ENCODE measurements at regions not wholly inside any gene's neighbourhood (a gene's known extent, or its start where the extent isn't known, plus 50 kb on each side); places are given as distances from the start of the nearest gene placed in this dataset.
A peak's percentile ranks its signal among the peaks of the same experiment; 100 is the strongest.

GRCh38 chr13:91134803-91135184, 212.7 kb upstream of the MIR17HG start:
- DNase-seq, result no peak
- no peaks in the 10 kb centered on the region for H3K27me3 Mint-ChIP-seq (ENCODE audit: unreplicated experiment)
- H3K4me1 Mint-ChIP-seq (ENCODE audit: low read depth, unreplicated experiment), result peaks cover 19% of the 10 kb centered on the region
- H3K36me3 Mint-ChIP-seq (ENCODE audit: unreplicated experiment), result no peaks in the 10 kb centered on the region
- H3K27ac Mint-ChIP-seq (ENCODE audit: unreplicated experiment), result no peak overlapping the region
- no peak for TF ChIP-seq CTCF (IDR thresholded peaks at IDR 0.05; ENCODE audit: partially characterized antibody, unreplicated experiment)
- peaks cover 5% of the 10 kb centered on the region for H3K9me3 Mint-ChIP-seq (ENCODE audit: unreplicated experiment)
- no peak overlapping the region for H3K4me3 Mint-ChIP-seq (ENCODE audit: unreplicated experiment)

DNA sequence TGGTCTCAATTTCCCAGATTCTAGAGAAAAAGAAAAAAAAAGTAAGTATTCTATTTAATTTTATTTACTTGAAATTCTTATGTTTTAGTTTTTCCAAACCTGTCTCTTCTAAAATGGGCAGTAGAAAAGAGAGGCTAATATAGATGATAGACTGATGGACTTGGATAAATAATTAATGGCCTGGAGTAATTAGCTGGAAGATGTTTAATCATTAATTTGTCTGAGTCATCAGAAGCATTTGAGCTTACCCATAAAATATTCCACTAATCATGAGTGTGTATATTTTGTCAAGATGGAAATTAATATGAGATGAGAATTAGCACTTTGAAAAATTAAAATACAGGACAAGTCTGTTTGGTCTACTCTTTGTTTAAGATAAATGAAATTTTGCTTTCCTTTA, 212.1 kb upstream of the MIR17HG start:
- no peak for DNase-seq
- H3K9me3 Mint-ChIP-seq (ENCODE audit: unreplicated experiment), result peaks cover 3% of the 10 kb centered on the region
- peak overlapping the region; percentile 50 for H3K4me3 Mint-ChIP-seq (ENCODE audit: unreplicated experiment)
- no peaks in the 10 kb centered on the region for H3K27me3 Mint-ChIP-seq (ENCODE audit: unreplicated experiment)
- no peaks in the 10 kb centered on the region for H3K36me3 Mint-ChIP-seq (ENCODE audit: unreplicated experiment)
- TF ChIP-seq CTCF (IDR thresholded peaks at IDR 0.05; ENCODE audit: partially characterized antibody, unreplicated experiment), result no peak
- peaks cover 19% of the 10 kb centered on the region for H3K4me1 Mint-ChIP-seq (ENCODE audit: low read depth, unreplicated experiment)
- H3K27ac Mint-ChIP-seq (ENCODE audit: unreplicated experiment), result no peak overlapping the region

GRCh38 chr13:91135968-91136367, 211.5 kb upstream of the MIR17HG start:
- H3K27ac Mint-ChIP-seq (ENCODE audit: unreplicated experiment), result no peak overlapping the region
- H3K4me3 Mint-ChIP-seq (ENCODE audit: unreplicated experiment), result no peak overlapping the region
- H3K9me3 Mint-ChIP-seq (ENCODE audit: unreplicated experiment), result peaks cover 3% of the 10 kb centered on the region
- no peaks in the 10 kb centered on the region for H3K36me3 Mint-ChIP-seq (ENCODE audit: unreplicated experiment)
- no peak for DNase-seq
- no peak for TF ChIP-seq CTCF (IDR thresholded peaks at IDR 0.05; ENCODE audit: partially characterized antibody, unreplicated experiment)
- H3K27me3 Mint-ChIP-seq (ENCODE audit: unreplicated experiment), result no peaks in the 10 kb centered on the region
- H3K4me1 Mint-ChIP-seq (ENCODE audit: low read depth, unreplicated experiment), result peaks cover 22% of the 10 kb centered on the region

DNA sequence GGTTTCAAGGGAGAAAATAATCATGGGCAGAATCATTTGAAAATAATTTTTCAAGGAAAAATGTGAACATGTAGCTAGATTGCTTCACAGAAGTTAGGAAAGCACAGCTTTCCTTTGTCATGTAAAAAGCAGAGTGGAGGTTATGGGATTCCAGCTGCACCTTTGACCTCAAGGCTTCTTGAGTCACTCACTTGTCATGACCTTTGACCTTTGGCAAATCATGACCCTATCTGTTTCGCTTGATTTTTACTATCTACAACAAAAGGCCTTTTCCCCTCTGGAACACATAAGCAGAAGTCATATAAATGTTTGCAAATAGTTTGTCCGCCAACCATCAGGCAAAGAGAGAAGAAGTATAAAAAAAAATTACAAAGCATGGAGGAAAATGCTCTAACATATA, 210.7 kb upstream of the MIR17HG start:
- Mint-ChIP-seq H3K27me3 (ENCODE audit: unreplicated experiment) (no peaks in the 10 kb centered on the region), H3K4me3 (ENCODE audit: unreplicated experiment) (no peak overlapping the region), H3K27ac (ENCODE audit: unreplicated experiment) (peak overlapping the region; percentile 60), H3K36me3 (ENCODE audit: unreplicated experiment) (no peaks in the 10 kb centered on the region), H3K4me1 (ENCODE audit: low read depth, unreplicated experiment) (peaks cover 23% of the 10 kb centered on the region), H3K9me3 (ENCODE audit: unreplicated experiment) (peaks cover under 1% of the 10 kb centered on the region)
- no peak for TF ChIP-seq CTCF (IDR thresholded peaks at IDR 0.05; ENCODE audit: partially characterized antibody, unreplicated experiment)
- DNase-seq, result no peak

DNA sequence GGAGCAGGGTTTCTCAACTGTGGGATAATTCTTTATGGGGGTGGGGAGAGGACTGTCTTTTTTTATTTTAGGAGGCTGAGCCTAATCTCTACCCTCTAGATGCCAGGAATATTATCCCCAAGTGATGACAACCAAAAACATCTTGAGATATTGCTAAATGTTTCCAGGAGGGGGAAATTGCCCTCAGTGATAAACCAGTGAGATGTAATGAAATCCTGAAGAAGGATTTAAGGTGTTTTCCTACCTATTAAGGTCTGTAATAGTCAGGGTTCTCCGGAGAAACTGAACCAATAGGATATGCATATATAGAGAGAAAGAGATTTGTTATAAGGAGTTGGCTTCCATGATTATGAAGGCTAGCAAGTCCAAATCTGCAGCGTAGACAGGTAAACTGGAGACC, 208.3 kb upstream of the MIR17HG start:
- Mint-ChIP-seq H3K4me1 (ENCODE audit: low read depth, unreplicated experiment) (peaks cover 33% of the 10 kb centered on the region), H3K27me3 (ENCODE audit: unreplicated experiment) (no peaks in the 10 kb centered on the region), H3K27ac (ENCODE audit: unreplicated experiment) (no peak overlapping the region), H3K4me3 (ENCODE audit: unreplicated experiment) (no peak overlapping the region), H3K9me3 (ENCODE audit: unreplicated experiment) (no peaks in the 10 kb centered on the region), H3K36me3 (ENCODE audit: unreplicated experiment) (no peaks in the 10 kb centered on the region)
- no peak for DNase-seq
- no peak for TF ChIP-seq CTCF (IDR thresholded peaks at IDR 0.05; ENCODE audit: partially characterized antibody, unreplicated experiment)
